ENCODE measurements at regions not wholly inside any gene's neighbourhood (a gene's known extent, or its start where the extent isn't known, plus 50 kb on each side); places are given as distances from the start of the nearest gene placed in this dataset.

DNA sequence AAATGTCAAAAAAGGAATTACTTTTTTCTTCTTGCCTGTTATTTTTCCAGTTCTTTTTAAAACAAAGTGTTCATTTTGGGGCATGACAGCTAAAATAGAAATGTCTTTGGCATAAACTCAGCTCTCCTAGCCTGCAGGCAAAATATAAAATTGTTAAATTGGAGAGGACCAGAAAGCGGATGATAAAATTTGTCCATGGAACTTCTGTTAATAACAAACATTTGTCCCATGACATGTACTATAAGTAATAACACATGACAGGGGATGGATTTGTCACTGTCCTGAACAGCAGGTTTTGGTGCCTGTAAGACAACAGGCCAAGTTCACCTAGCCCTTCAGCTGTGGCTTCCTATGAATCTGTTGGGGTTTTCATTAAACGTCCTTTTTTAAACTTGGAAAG, 184.0 kb upstream of the TTC29 start:
- H3K27ac ChIP-seq (ENCODE audit: low read depth, low read length) = no peak overlapping the region
- no peaks in the 10 kb centered on the region for H3K79me2 ChIP-seq (ENCODE audit: insufficient read depth, low read length)
- H2AFZ ChIP-seq (ENCODE audit: low read depth, low read length, severe bottlenecking) = no peak overlapping the region

DNA sequence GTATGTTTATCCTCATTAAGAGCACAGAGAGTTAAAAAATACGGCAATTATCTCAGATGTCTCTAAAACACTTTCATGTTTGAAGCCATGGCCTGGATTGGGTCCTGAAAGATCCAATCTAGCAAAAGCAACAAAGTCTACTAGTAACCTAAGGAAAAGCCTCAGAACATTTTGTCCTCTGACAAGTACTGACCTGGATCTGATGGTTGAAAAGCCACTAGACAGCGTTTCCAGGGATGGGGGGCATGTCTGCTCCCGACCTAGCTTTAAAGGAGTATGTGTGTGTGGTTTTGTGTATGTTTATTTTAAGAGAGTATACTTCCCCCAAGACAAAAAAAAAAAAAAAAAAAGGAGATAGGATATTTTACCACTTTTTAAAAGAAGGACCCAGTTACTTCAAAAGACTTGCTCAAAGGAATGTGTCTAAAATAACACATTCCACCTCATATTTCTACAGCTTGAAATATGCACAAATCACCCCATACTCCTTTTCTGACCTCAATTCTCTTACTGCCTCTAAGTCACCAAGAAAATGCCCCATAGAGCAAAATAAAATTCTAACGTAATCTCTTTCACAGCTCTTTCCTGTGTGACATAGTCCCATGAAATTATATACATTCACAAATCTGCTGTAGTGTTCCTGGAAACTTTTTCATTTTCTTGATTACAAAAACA, 189.0 kb upstream of the TTC29 start:
- Histone ChIP-seq H3K4me2 (ENCODE audit: low read depth, low read length, poor library complexity, severe bottlenecking) (no peak overlapping the region), H3F3A (ENCODE audit: insufficient read depth) (no peaks in the 10 kb centered on the region), H4K20me1 (ENCODE audit: low read depth, low read length) (no peaks in the 10 kb centered on the region), H3K9ac (ENCODE audit: low read length) (no peak overlapping the region), H3K4me3 (ENCODE audit: insufficient read depth, low read length, poor library complexity, severe bottlenecking) (no peak overlapping the region), H3K27me3 (ENCODE audit: low read length) (no peaks in the 10 kb centered on the region), H3K9me2 (replicated peaks; ENCODE audit: insufficient read depth, low read length) (no peaks in the 10 kb centered on the region), H2AFZ (ENCODE audit: low read depth, low read length, severe bottlenecking) (no peak overlapping the region), H3K27ac (ENCODE audit: low read depth, low read length) (no peak overlapping the region), H3K9me3 (ENCODE audit: insufficient read depth, low read length) (no peaks in the 10 kb centered on the region), H3K79me2 (ENCODE audit: insufficient read depth, low read length) (no peaks in the 10 kb centered on the region), H3K36me3 (ENCODE audit: low read length) (no peaks in the 10 kb centered on the region)
- TF ChIP-seq, protein P1, sequence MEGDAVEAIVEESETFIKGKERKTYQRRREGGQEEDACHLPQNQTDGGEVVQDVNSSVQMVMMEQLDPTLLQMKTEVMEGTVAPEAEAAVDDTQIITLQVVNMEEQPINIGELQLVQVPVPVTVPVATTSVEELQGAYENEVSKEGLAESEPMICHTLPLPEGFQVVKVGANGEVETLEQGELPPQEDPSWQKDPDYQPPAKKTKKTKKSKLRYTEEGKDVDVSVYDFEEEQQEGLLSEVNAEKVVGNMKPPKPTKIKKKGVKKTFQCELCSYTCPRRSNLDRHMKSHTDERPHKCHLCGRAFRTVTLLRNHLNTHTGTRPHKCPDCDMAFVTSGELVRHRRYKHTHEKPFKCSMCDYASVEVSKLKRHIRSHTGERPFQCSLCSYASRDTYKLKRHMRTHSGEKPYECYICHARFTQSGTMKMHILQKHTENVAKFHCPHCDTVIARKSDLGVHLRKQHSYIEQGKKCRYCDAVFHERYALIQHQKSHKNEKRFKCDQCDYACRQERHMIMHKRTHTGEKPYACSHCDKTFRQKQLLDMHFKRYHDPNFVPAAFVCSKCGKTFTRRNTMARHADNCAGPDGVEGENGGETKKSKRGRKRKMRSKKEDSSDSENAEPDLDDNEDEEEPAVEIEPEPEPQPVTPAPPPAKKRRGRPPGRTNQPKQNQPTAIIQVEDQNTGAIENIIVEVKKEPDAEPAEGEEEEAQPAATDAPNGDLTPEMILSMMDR (IDR thresholded peaks at IDR 0.05; ENCODE audit: insufficient read depth, low read length, poor library complexity, severe bottlenecking) = no peak
- TF ChIP-seq EZH2phosphoT487 (conservative IDR thresholded peaks at IDR 0.05; ENCODE audit: low read length) = no peak

More for the DNA sequence above, 184.0 kb upstream of the TTC29 start:
- Histone ChIP-seq H3K9me2 (replicated peaks; ENCODE audit: insufficient read depth, low read length) (no peaks in the 10 kb centered on the region), H3F3A (ENCODE audit: insufficient read depth) (no peaks in the 10 kb centered on the region), H3K27me3 (ENCODE audit: low read length) (no peaks in the 10 kb centered on the region), H4K20me1 (ENCODE audit: low read depth, low read length) (no peaks in the 10 kb centered on the region), H3K9me3 (ENCODE audit: insufficient read depth, low read length) (no peaks in the 10 kb centered on the region), H3K4me3 (ENCODE audit: insufficient read depth, low read length, poor library complexity, severe bottlenecking) (no peak overlapping the region), H3K36me3 (ENCODE audit: low read length) (no peaks in the 10 kb centered on the region), H3K9ac (ENCODE audit: low read length) (no peak overlapping the region), H3K4me2 (ENCODE audit: low read depth, low read length, poor library complexity, severe bottlenecking) (no peak overlapping the region)
- TF ChIP-seq, protein P1 (IDR thresholded peaks at IDR 0.05; ENCODE audit: insufficient read depth, low read length, poor library complexity, severe bottlenecking) = no peak
- TF ChIP-seq EZH2phosphoT487 (conservative IDR thresholded peaks at IDR 0.05; ENCODE audit: low read length) = no peak

DNA sequence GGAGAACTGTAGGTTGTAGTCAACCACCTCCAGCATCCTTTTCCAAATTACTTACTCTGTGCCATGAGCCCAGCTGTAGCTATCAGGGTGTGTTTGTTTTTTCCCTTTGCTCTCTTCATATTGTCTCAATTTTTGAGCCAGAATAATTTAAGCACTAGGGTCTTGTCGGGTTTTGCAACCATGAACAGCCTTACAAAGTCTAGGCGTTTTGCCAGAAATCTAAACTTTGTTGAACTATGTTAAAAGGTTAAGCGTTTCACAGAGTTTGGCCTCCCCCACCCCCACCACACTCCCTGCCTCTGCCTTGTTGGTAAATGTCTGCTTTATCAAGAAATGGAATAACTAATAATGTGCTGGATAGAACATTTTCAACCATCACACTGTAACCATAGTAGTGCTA, 190.6 kb upstream of the TTC29 start:
- H3F3A ChIP-seq (ENCODE audit: insufficient read depth) = no peaks in the 10 kb centered on the region
- no peaks in the 10 kb centered on the region for H3K9me2 ChIP-seq (replicated peaks; ENCODE audit: insufficient read depth, low read length)
- no peaks in the 10 kb centered on the region for H3K9me3 ChIP-seq (ENCODE audit: insufficient read depth, low read length)
- no peak overlapping the region for H3K27ac ChIP-seq (ENCODE audit: low read depth, low read length)
- H3K79me2 ChIP-seq (ENCODE audit: insufficient read depth, low read length) = no peaks in the 10 kb centered on the region
- no peak overlapping the region for H2AFZ ChIP-seq (ENCODE audit: low read depth, low read length, severe bottlenecking)
- H3K4me2 ChIP-seq (ENCODE audit: low read depth, low read length, poor library complexity, severe bottlenecking) = no peak overlapping the region
- H3K36me3 ChIP-seq (ENCODE audit: low read length) = no peaks in the 10 kb centered on the region
- H4K20me1 ChIP-seq (ENCODE audit: low read depth, low read length) = no peaks in the 10 kb centered on the region
- TF ChIP-seq EZH2phosphoT487 (conservative IDR thresholded peaks at IDR 0.05; ENCODE audit: low read length) = no peak
- TF ChIP-seq, protein P1 (IDR thresholded peaks at IDR 0.05; ENCODE audit: insufficient read depth, low read length, poor library complexity, severe bottlenecking) = no peak
- no peak overlapping the region for H3K9ac ChIP-seq (ENCODE audit: low read length)
- H3K4me3 ChIP-seq (ENCODE audit: insufficient read depth, low read length, poor library complexity, severe bottlenecking) = no peak overlapping the region
- no peaks in the 10 kb centered on the region for H3K27me3 ChIP-seq (ENCODE audit: low read length)

All from SU-DHL-6 (cell line).